MCF 10A (cell line): ENCODE measurements at regions not wholly inside any gene's neighbourhood (a gene's known extent, or its start where the extent isn't known, plus 50 kb on each side); places are given as distances from the start of the nearest gene placed in this dataset.
A peak's percentile ranks its signal among the peaks of the same experiment; 100 is the strongest.

Experiments used
- BruUV-seq: library from RNA; stranded (reverse); fragments of 400-500 nt; replicated peaks from 2 replicates; lab custom pipeline; 2021; lab: Mats Ljungman, UMichigan
- CTCF ChIA-PET: fragments of 300-600 bp; sonication (Branson Sonifier 250); formaldehyde crosslinking; extraction: SDS; loops from one replicate; lab custom pipeline; 2021; ENCODE audit warnings: antibody characterized with exemption, inconsistent platforms; lab: Yijun Ruan, JAX
- POLR2A ChIA-PET: fragments of 300-600, 350-650 bp; sonication (Branson Sonifier 250); formaldehyde crosslinking; extraction: SDS; loops from one replicate; lab custom pipeline; 2020; ENCODE audit warnings: antibody characterized with exemption, inconsistent platforms; lab: Yijun Ruan, JAX
- DNase-seq: peaks from one replicate; pipeline ENCODE4 v3.0.0-alpha.2; 2018; ENCODE audit not compliant: unreplicated experiment
- H3K27ac Mint-ChIP-seq: one replicate; pipeline ENCODE4 v1.8.0; 2022; ENCODE audit warnings: mild to moderate bottlenecking, low read depth, mixed read lengths; ENCODE audit not compliant: unreplicated experiment
- H3K27me3 Mint-ChIP-seq: one replicate; pipeline ENCODE4 v1.8.0; 2022; ENCODE audit warnings: mixed read lengths; ENCODE audit not compliant: insufficient read depth, unreplicated experiment
- H3K36me3 Mint-ChIP-seq: one replicate; pipeline ENCODE4 v1.8.0; 2022; ENCODE audit warnings: mild to moderate bottlenecking, moderate library complexity, mixed read lengths; ENCODE audit not compliant: insufficient read depth, unreplicated experiment
- H3K4me1 Mint-ChIP-seq: one replicate; pipeline ENCODE4 v1.8.0; 2022; ENCODE audit warnings: mixed read lengths; ENCODE audit not compliant: insufficient read depth, unreplicated experiment
- H3K4me3 Mint-ChIP-seq: one replicate; pipeline ENCODE4 v1.8.0; 2022; ENCODE audit warnings: mild to moderate bottlenecking, moderate library complexity, mixed read lengths; ENCODE audit not compliant: unreplicated experiment
- H3K9me3 Mint-ChIP-seq: one replicate; pipeline ENCODE4 v1.8.0; 2022; ENCODE audit warnings: mixed read lengths; ENCODE audit not compliant: unreplicated experiment
- CTCF ChIP-seq: fragments of 200-600 bp; IDR thresholded peaks from one replicate; pipeline ENCODE4 v1.8.0; 2022; ENCODE audit warnings: antibody characterized with exemption, mild to moderate bottlenecking; ENCODE audit not compliant: unreplicated experiment
- intact Hi-C: fragments of 100-400 bp; cut with micrococcal nuclease; formaldehyde crosslinking; loops from 2 replicates; pipeline ENCODE4 v1.14.1; 2022

- Mint-ChIP-seq H3K36me3 (no peaks in the 10 kb centered on the region), H3K4me3 (no peak overlapping the region), H3K27me3 (no peaks in the 10 kb centered on the region), H3K4me1 (peaks cover 12% of the 10 kb centered on the region), H3K9me3 (no peaks in the 10 kb centered on the region), H3K27ac (no peak overlapping the region)
- no TSS peak for BruUV-seq
- POLR2A ChIA-PET: interaction anchor here (0.8 to 4.4 kb wide), 9 partner anchors 11 to 223 kb away, joined by 3 to 21 read pairs (median 3); no protein-coding TSS in a partner anchor
- no peak for TF ChIP-seq CTCF
- DNase-seq: no peak
- CTCF ChIA-PET: interaction anchor here (0.6 to 9.2 kb wide), 6 partner anchors 40 to 129 kb away, joined by 3 to 171 read pairs (median 4); no protein-coding TSS in a partner anchor
- intact Hi-C loops: loop anchor here (10.0 kb wide), 1 partner anchor 429 kb away; no protein-coding TSS in a partner anchor
These were observed 98.4 kb downstream of the AREG start for GRCh38 chr4:74543231-74543781.

GRCh38 chr4:74543983-74544382, 99.0 kb downstream of the AREG start:
- CTCF ChIA-PET: interaction anchor here (0.6 to 9.2 kb wide), 13 partner anchors 11 to 224 kb away, joined by 3 to 171 read pairs (median 3); no protein-coding TSS in a partner anchor
- TF ChIP-seq CTCF: no peak
- Mint-ChIP-seq H3K4me3 (no peak overlapping the region), H3K4me1 (peaks cover 11% of the 10 kb centered on the region), H3K9me3 (no peaks in the 10 kb centered on the region), H3K27ac (no peak overlapping the region), H3K36me3 (no peaks in the 10 kb centered on the region), H3K27me3 (no peaks in the 10 kb centered on the region)
- intact Hi-C loops: loop anchor here (2.0 to 10.0 kb wide), 2 partner anchors 127 to 429 kb away; no protein-coding TSS in a partner anchor
- POLR2A ChIA-PET: interaction anchor here (0.8 to 4.4 kb wide), 18 partner anchors 11 to 971 kb away, joined by 3 to 21 read pairs (median 4); partner anchors contain the start of genes RCHY1 and THAP6
- no TSS peak for BruUV-seq
- DNase-seq: peak; percentile 33

- peaks cover 6% of the 10 kb centered on the region for H3K4me1 Mint-ChIP-seq
- no peaks in the 10 kb centered on the region for H3K9me3 Mint-ChIP-seq
- no peak for DNase-seq
- ChIA-PET POLR2A (interaction anchor here (0.8 to 4.4 kb wide), 19 partner anchors 10 to 970 kb away, joined by 3 to 21 read pairs (median 4); partner anchors contain the start of genes RCHY1 and THAP6), CTCF (interaction anchor here (0.6 to 9.2 kb wide), 20 partner anchors 9 to 745 kb away, joined by 3 to 171 read pairs (median 3); no protein-coding TSS in a partner anchor)
- BruUV-seq: TSS peak; percentile 88
- H3K27ac Mint-ChIP-seq: no peak overlapping the region
- intact Hi-C loops: loop anchor here (2.0 to 10.0 kb wide), 2 partner anchors 126 to 430 kb away; no protein-coding TSS in a partner anchor
- H3K27me3 Mint-ChIP-seq: no peaks in the 10 kb centered on the region
- H3K4me3 Mint-ChIP-seq: no peak overlapping the region
- no peak for TF ChIP-seq CTCF
- no peaks in the 10 kb centered on the region for H3K36me3 Mint-ChIP-seq
These were observed 99.9 kb downstream of the AREG start for GRCh38 chr4:74544655-74545361.

- POLR2A ChIA-PET: interaction anchor here (0.8 to 4.4 kb wide), 11 partner anchors 9 to 230 kb away, joined by 3 to 21 read pairs (median 5); no protein-coding TSS in a partner anchor
These were observed 100.5 kb downstream of the AREG start for GRCh38 chr4:74545448-74545847.

More at GRCh38 chr4:74545448-74545847, 100.5 kb downstream of the AREG start:
- H3K4me3 Mint-ChIP-seq: no peak overlapping the region
- CTCF ChIA-PET: interaction anchor here (0.5 to 9.2 kb wide), 9 partner anchors 10 to 745 kb away, joined by 3 to 171 read pairs (median 3); no protein-coding TSS in a partner anchor
- H3K9me3 Mint-ChIP-seq: no peaks in the 10 kb centered on the region
- no peak overlapping the region for H3K27ac Mint-ChIP-seq
- DNase-seq: peak; percentile 91
- BruUV-seq: no TSS peak
- intact Hi-C loops: loop anchor here (2.0 to 10.0 kb wide), 2 partner anchors 125 to 431 kb away; no protein-coding TSS in a partner anchor
- no peak for TF ChIP-seq CTCF
- H3K36me3 Mint-ChIP-seq: no peaks in the 10 kb centered on the region
- H3K4me1 Mint-ChIP-seq: peaks cover 6% of the 10 kb centered on the region
- H3K27me3 Mint-ChIP-seq: no peaks in the 10 kb centered on the region
